GM23338 (cell line): ENCODE measurements at regions not wholly inside any gene's neighbourhood (a gene's known extent, or its start where the extent isn't known, plus 50 kb on each side); places are given as distances from the start of the nearest gene placed in this dataset.

ENCODE experiments used
- ATAC-seq: fragments of 200-7000 bp; cut with Tn5 transposase; 3 replicates; pipeline ENCODE4 v1.9.1; 2020
- DNase-seq: peaks from one replicate; pipeline ENCODE4 v3.0.0-alpha.2; 2015; ENCODE audit warnings: low spot score
- H2AFZ ChIP-seq: fragments of 200-600 bp; sonication (generic); 2 replicates; pipeline ENCODE4 v1.8.0; 2016; ENCODE audit warnings: antibody characterized with exemption, mild to moderate bottlenecking, moderate library complexity
- H3F3A ChIP-seq: fragments of 200-600 bp; sonication (generic); replicated peaks from 2 replicates; pipeline ENCODE4 v1.8.0; 2017; ENCODE audit warnings: antibody characterized with exemption, mixed run types, low read depth
- H3K27ac ChIP-seq: fragments of 200-600 bp; sonication (generic); 2 replicates; pipeline ENCODE4 v1.6.1; 2016; ENCODE audit warnings: low read depth
- H3K27me3 ChIP-seq: fragments of 200-600 bp; sonication (generic); 2 replicates; pipeline ENCODE4 v1.8.0; 2016; ENCODE audit warnings: mild to moderate bottlenecking, mixed run types, moderate library complexity; ENCODE audit not compliant: insufficient read depth
- H3K36me3 ChIP-seq: fragments of 200-600 bp; sonication (generic); 2 replicates; pipeline ENCODE4 v1.8.0; 2016; ENCODE audit warnings: mild to moderate bottlenecking; ENCODE audit not compliant: insufficient read depth
- H3K4me1 ChIP-seq: fragments of 200-600 bp; sonication (generic); 2 replicates; pipeline ENCODE4 v1.8.0; 2016; ENCODE audit warnings: mild to moderate bottlenecking, moderate library complexity; ENCODE audit not compliant: insufficient read depth
- H3K4me2 ChIP-seq: fragments of 200-600 bp; sonication (generic); 2 replicates; pipeline ENCODE4 v1.7.1; 2017; ENCODE audit warnings: mixed run types
- H3K4me3 ChIP-seq: fragments of 200-600 bp; sonication (generic); 2 replicates; pipeline ENCODE4 v1.6.1; 2016; ENCODE audit warnings: mixed run types
- H3K79me2 ChIP-seq: fragments of 200-600 bp; sonication (generic); replicated peaks from 2 replicates; pipeline ENCODE4 v1.8.0; 2017; ENCODE audit warnings: mild to moderate bottlenecking; ENCODE audit not compliant: insufficient read depth
- H3K9me2 ChIP-seq: fragments of 200-600 bp; sonication (generic); 2 replicates; pipeline ENCODE4 v1.8.0; 2017; ENCODE audit not compliant: insufficient read depth
- H4K20me1 ChIP-seq: fragments of 200-600 bp; sonication (generic); replicated peaks from 2 replicates; pipeline ENCODE4 v1.8.0; 2017; ENCODE audit warnings: mild to moderate bottlenecking; ENCODE audit not compliant: insufficient read depth
- H3K27ac Mint-ChIP-seq: 2 replicates; pipeline ENCODE4 v1.8.0; 2020; ENCODE audit warnings: inconsistent platforms, mild to moderate bottlenecking, moderate library complexity, mixed read lengths
- H3K27me3 Mint-ChIP-seq: 3 replicates; pipeline ENCODE4 v1.8.0; 2022; ENCODE audit warnings: low read depth, mild to moderate bottlenecking, moderate library complexity, mixed read lengths, inconsistent platforms; ENCODE audit not compliant: insufficient read depth, poor library complexity
- H3K36me3 Mint-ChIP-seq: 3 replicates; pipeline ENCODE4 v1.8.0; 2021; ENCODE audit warnings: low read depth, mild to moderate bottlenecking, inconsistent platforms, moderate library complexity, mixed read lengths
- H3K4me1 Mint-ChIP-seq: 3 replicates; pipeline ENCODE4 v1.8.0; 2020; ENCODE audit warnings: mild to moderate bottlenecking, inconsistent platforms, mixed read lengths
- H3K4me3 Mint-ChIP-seq: 3 replicates; pipeline ENCODE4 v1.8.0; 2021; ENCODE audit warnings: moderate library complexity, mild to moderate bottlenecking, inconsistent platforms, mixed read lengths
- H3K9me3 Mint-ChIP-seq: 3 replicates; pipeline ENCODE4 v1.8.0; 2020; ENCODE audit warnings: moderate library complexity, mild to moderate bottlenecking, inconsistent platforms, mixed read lengths
- CREB1 ChIP-seq: fragments of 250-450 bp; sonication (Bioruptor Pico); IDR thresholded peaks from 2 replicates; pipeline ENCODE4 v1.5.0; 2020; ENCODE audit warnings: low read depth, mild to moderate bottlenecking, moderate library complexity
- CTCF ChIP-seq, 2 experiments: fragments of 200-600 bp in 1 of 2; sonication (generic) in 1 of 2; conservative IDR thresholded peaks; 2 replicates each; pipeline versions ENCODE4 v1.5.1 to v1.6.1; 2016 to 2017; ENCODE audit warnings: antibody characterized with exemption in 2 of 2, low read depth in 2 of 2, mild to moderate bottlenecking in 2 of 2, moderate library complexity in 1 of 2
- EZH2phosphoT487 ChIP-seq: fragments of 200-600 bp; sonication (generic); IDR thresholded peaks from one replicate; pipeline ENCODE4 v1.8.1; 2018; ENCODE audit warnings: antibody characterized with exemption; ENCODE audit not compliant: unreplicated experiment
- JUNB ChIP-seq: IDR thresholded peaks from one replicate; pipeline ENCODE4 v1.6.1; 2016; ENCODE audit warnings: antibody characterized with exemption; ENCODE audit not compliant: unreplicated experiment
- NANOG ChIP-seq: IDR thresholded peaks from 2 replicates; pipeline ENCODE4 v1.6.1; 2016; ENCODE audit warnings: antibody characterized with exemption, borderline replicate concordance
- POLR2AphosphoS5 ChIP-seq: IDR thresholded peaks from 2 replicates; pipeline ENCODE4 v1.6.1; 2016; ENCODE audit warnings: antibody characterized with exemption, low read depth
- ZNF331 ChIP-seq: fragments of 250-450 bp; sonication (Bioruptor Pico); IDR thresholded peaks from 2 replicates; pipeline ENCODE4 v1.5.0; 2020; ENCODE audit warnings: low read depth, mild to moderate bottlenecking, moderate library complexity
- TF ChIP-seq, protein P1 (sequence below): fragments of 250-450 bp; sonication (Bioruptor Pico); IDR thresholded peaks from 2 replicates; pipeline ENCODE4 v1.5.0; 2020; ENCODE audit warnings: mild to moderate bottlenecking, moderate library complexity

DNA sequence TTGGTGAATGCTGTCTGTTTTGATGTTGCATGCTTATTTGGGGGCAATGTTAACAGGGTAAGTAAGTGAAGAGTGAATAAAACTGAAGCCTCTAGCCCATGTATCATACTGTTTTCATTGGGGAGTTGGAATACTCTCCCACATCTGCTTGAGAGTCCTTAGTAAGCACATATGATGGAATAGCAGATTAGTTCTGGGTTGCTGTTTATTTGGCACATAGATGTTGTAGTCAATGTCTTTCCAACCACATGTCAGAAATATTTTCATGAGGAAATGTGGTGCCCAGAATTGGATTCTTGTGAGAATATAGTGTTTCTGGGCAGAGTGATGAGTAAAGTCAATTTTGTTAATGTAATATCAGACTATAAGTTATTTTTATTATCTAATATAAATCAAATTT, 611.7 kb upstream of the FTMT start:
- H3K4me2 ChIP-seq, result no peak overlapping the region
- no peak for DNase-seq
- H4K20me1 ChIP-seq, result no peaks in the 10 kb centered on the region
- H3K27me3 ChIP-seq, result no peaks in the 10 kb centered on the region
- Mint-ChIP-seq H3K36me3 (peaks cover 2% of the 10 kb centered on the region; the same call in 1 of the 3 replicates), H3K9me3 (peaks cover 7% of the 10 kb centered on the region; the same call in 2 of the 3 replicates), H3K4me1 (no peaks in the 10 kb centered on the region; the same call in 2 of the 3 replicates), H3K4me3 (no peak overlapping the region), H3K27ac (no peak overlapping the region), H3K27me3 (no peaks in the 10 kb centered on the region)
- H3K4me3 ChIP-seq, result no peak overlapping the region
- ATAC-seq, result no peak
- no peaks in the 10 kb centered on the region for H3K36me3 ChIP-seq
- no peaks in the 10 kb centered on the region for H3F3A ChIP-seq
- no peaks in the 10 kb centered on the region for H3K79me2 ChIP-seq
- TF ChIP-seq ZNF331 (CRISPR knock-in tag) (no peak), CTCF (conservative IDR thresholded peaks at IDR 0.05; ENCODE audit: low read depth in 2 of 2) (no peak), POLR2AphosphoS5 (no peak), EZH2phosphoT487 (no peak), JUNB (no peak), CREB1 (CRISPR knock-in tag) (no peak), NANOG (no peak)
- TF ChIP-seq, protein P1, sequence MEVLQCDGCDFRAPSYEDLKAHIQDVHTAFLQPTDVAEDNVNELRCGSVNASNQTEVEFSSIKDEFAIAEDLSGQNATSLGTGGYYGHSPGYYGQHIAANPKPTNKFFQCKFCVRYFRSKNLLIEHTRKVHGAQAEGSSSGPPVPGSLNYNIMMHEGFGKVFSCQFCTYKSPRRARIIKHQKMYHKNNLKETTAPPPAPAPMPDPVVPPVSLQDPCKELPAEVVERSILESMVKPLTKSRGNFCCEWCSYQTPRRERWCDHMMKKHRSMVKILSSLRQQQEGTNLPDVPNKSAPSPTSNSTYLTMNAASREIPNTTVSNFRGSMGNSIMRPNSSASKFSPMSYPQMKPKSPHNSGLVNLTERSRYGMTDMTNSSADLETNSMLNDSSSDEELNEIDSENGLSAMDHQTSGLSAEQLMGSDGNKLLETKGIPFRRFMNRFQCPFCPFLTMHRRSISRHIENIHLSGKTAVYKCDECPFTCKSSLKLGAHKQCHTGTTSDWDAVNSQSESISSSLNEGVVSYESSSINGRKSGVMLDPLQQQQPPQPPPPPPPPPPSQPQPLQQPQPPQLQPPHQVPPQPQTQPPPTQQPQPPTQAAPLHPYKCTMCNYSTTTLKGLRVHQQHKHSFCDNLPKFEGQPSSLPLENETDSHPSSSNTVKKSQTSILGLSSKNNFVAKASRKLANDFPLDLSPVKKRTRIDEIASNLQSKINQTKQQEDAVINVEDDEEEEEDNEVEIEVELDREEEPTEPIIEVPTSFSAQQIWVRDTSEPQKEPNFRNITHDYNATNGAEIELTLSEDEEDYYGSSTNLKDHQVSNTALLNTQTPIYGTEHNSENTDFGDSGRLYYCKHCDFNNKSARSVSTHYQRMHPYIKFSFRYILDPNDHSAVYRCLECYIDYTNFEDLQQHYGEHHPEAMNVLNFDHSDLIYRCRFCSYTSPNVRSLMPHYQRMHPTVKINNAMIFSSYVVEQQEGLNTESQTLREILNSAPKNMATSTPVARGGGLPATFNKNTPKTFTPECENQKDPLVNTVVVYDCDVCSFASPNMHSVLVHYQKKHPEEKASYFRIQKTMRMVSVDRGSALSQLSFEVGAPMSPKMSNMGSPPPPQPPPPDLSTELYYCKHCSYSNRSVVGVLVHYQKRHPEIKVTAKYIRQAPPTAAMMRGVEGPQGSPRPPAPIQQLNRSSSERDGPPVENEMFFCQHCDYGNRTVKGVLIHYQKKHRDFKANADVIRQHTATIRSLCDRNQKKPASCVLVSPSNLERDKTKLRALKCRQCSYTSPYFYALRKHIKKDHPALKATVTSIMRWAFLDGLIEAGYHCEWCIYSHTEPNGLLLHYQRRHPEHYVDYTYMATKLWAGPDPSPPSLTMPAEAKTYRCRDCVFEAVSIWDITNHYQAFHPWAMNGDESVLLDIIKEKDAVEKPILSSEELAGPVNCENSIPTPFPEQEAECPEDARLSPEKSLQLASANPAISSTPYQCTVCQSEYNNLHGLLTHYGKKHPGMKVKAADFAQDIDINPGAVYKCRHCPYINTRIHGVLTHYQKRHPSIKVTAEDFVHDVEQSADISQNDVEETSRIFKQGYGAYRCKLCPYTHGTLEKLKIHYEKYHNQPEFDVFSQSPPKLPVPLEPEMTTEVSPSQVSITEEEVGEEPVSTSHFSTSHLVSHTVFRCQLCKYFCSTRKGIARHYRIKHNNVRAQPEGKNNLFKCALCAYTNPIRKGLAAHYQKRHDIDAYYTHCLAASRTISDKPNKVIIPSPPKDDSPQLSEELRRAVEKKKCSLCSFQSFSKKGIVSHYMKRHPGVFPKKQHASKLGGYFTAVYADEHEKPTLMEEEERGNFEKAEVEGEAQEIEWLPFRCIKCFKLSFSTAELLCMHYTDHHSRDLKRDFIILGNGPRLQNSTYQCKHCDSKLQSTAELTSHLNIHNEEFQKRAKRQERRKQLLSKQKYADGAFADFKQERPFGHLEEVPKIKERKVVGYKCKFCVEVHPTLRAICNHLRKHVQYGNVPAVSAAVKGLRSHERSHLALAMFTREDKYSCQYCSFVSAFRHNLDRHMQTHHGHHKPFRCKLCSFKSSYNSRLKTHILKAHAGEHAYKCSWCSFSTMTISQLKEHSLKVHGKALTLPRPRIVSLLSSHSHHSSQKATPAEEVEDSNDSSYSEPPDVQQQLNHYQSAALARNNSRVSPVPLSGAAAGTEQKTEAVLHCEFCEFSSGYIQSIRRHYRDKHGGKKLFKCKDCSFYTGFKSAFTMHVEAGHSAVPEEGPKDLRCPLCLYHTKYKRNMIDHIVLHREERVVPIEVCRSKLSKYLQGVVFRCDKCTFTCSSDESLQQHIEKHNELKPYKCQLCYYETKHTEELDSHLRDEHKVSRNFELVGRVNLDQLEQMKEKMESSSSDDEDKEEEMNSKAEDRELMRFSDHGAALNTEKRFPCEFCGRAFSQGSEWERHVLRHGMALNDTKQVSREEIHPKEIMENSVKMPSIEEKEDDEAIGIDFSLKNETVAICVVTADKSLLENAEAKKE, result no peak
- H2AFZ ChIP-seq, result no peak overlapping the region
- H3K9me2 ChIP-seq, result no peaks in the 10 kb centered on the region
- H3K4me1 ChIP-seq, result no peaks in the 10 kb centered on the region
- H3K27ac ChIP-seq, result no peak overlapping the region
